ENCODE measurements at regions not wholly inside any gene's neighbourhood (a gene's known extent, or its start where the extent isn't known, plus 50 kb on each side); places are given as distances from the start of the nearest gene placed in this dataset.

- TF ChIP-seq CTCF (IDR thresholded peaks at IDR 0.05) = no peak
These were observed 183.9 kb downstream of the ALG10 start for GRCh38 chr12:34206061-34206785.

GRCh38 chr12:34207858-34208257 lies 185.6 kb downstream of the ALG10 start:
- H3K4me1 ChIP-seq = no peaks in the 10 kb centered on the region
- H3K9me3 ChIP-seq = no peaks in the 10 kb centered on the region
- TF ChIP-seq CTCF (IDR thresholded peaks at IDR 0.05) = no peak
- H3K27me3 ChIP-seq = no peaks in the 10 kb centered on the region
- no peak overlapping the region for H3K4me3 ChIP-seq
- DNase-seq (ENCODE audit: low spot score in 2 of 2) = no peak
- H3K36me3 ChIP-seq = no peaks in the 10 kb centered on the region
- intact Hi-C loops (cut with DNase I) = no loop called here
- no peak overlapping the region for H3K27ac ChIP-seq

More at GRCh38 chr12:34206061-34206785, 183.9 kb downstream of the ALG10 start:
- intact Hi-C loops (cut with DNase I) = no loop called here
- Histone ChIP-seq H3K27me3 (no peaks in the 10 kb centered on the region), H3K4me1 (no peaks in the 10 kb centered on the region), H3K9me3 (no peaks in the 10 kb centered on the region), H3K36me3 (no peaks in the 10 kb centered on the region), H3K27ac (no peak overlapping the region), H3K4me3 (no peak overlapping the region)
- DNase-seq (ENCODE audit: low spot score in 2 of 2) = no peak

- Histone ChIP-seq H3K27ac (no peak overlapping the region), H3K9me3 (no peaks in the 10 kb centered on the region), H3K27me3 (no peaks in the 10 kb centered on the region), H3K36me3 (no peaks in the 10 kb centered on the region), H3K4me1 (no peaks in the 10 kb centered on the region), H3K4me3 (no peak overlapping the region)
- no peak for TF ChIP-seq CTCF (IDR thresholded peaks at IDR 0.05)
- DNase-seq (ENCODE audit: low spot score in 2 of 2) = no peak
- intact Hi-C loops (cut with DNase I) = no loop called here
These were observed 186.3 kb downstream of the ALG10 start for GRCh38 chr12:34208331-34209258.

- no peak for DNase-seq (ENCODE audit: low spot score in 2 of 2)
- intact Hi-C loops (cut with DNase I) = no loop called here
- no peaks in the 10 kb centered on the region for H3K4me1 ChIP-seq
- no peak overlapping the region for H3K4me3 ChIP-seq
- no peaks in the 10 kb centered on the region for H3K36me3 ChIP-seq
- H3K9me3 ChIP-seq = no peaks in the 10 kb centered on the region
- no peak overlapping the region for H3K27ac ChIP-seq
- H3K27me3 ChIP-seq = no peaks in the 10 kb centered on the region
- TF ChIP-seq CTCF (IDR thresholded peaks at IDR 0.05) = no peak
These were observed 187.1 kb downstream of the ALG10 start for GRCh38 chr12:34209259-34209835.

- no peaks in the 10 kb centered on the region for H3K4me1 ChIP-seq
- DNase-seq (ENCODE audit: low spot score in 2 of 2) = no peak
- H3K4me3 ChIP-seq = no peak overlapping the region
- TF ChIP-seq CTCF (IDR thresholded peaks at IDR 0.05) = no peak
- no peaks in the 10 kb centered on the region for H3K36me3 ChIP-seq
- no peak overlapping the region for H3K27ac ChIP-seq
- H3K27me3 ChIP-seq = no peaks in the 10 kb centered on the region
- intact Hi-C loops (cut with DNase I) = no loop called here
- H3K9me3 ChIP-seq = no peaks in the 10 kb centered on the region
These were observed 187.9 kb downstream of the ALG10 start for GRCh38 chr12:34210183-34210582.

Measured in ascending aorta (tissue), 2 donors.